Keratinocyte (primary cell): ENCODE measurements at regions not wholly inside any gene's neighbourhood (a gene's known extent, or its start where the extent isn't known, plus 50 kb on each side); places are given as distances from the start of the nearest gene placed in this dataset.

Experiments used
- EZH2 ChIP-seq: IDR thresholded peaks from one replicate; pipeline ENCODE4 v1.6.1; 2012; ENCODE audit warnings: inconsistent platforms, mild to moderate bottlenecking, low read length, moderate library complexity
- TF ChIP-seq, protein P1 (sequence below), 3 experiments: IDR thresholded peaks in 1 of 3; conservative IDR thresholded peaks in 1 of 3; optimal IDR thresholded peaks in 1 of 3; 2 replicates in 2 of 3; 3 replicates in 1 of 3; pipeline versions ENCODE3 to v1.5.1; 2011; ENCODE audit warnings: low read length in 3 of 3, mild to moderate bottlenecking in 3 of 3, moderate library complexity in 2 of 3, control low read depth in 1 of 3, inconsistent platforms in 1 of 3; ENCODE audit not compliant: insufficient read depth in 2 of 3; ENCODE audit errors: extremely low read depth in 1 of 3

DNA sequence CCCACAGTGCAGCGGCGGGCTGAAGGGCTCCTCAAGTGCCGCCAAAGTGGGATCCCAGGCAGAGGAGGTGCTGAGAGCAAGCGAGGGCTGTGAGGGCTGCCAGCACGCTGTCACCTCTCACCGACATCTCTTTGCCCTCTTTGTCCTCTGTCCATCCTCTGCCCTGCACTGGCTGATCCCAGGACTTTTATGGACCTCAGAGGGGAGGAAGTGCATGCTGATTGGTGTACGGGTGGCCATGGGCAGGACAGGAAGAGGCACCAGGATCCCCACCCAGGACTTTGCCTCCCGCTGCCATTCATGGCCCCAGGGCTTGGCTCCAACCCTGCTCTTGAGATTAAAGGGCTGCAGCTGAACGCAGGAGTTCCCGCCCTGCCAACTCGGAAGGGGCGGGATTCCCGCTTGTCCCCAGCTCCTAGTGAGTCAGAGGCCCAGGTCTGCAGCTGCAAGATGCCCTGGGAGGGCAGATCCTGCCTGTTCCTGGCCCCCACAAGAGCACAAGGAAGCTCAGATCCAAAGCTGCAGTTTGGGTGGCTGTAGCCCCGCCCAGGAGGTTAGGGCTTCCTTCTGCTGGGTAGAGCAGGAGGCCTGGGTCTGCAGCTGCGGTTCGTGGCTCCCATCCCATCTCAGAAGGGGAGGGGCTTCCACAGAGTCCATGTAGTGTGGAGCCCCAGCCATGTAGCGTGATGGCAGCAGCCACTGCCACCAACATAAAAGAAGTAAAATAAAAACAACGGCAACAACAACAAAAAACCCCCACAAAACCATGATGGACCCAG lies 1716.7 kb downstream of the SLITRK1 start:
- no peak for TF ChIP-seq EZH2
- TF ChIP-seq, protein P1, sequence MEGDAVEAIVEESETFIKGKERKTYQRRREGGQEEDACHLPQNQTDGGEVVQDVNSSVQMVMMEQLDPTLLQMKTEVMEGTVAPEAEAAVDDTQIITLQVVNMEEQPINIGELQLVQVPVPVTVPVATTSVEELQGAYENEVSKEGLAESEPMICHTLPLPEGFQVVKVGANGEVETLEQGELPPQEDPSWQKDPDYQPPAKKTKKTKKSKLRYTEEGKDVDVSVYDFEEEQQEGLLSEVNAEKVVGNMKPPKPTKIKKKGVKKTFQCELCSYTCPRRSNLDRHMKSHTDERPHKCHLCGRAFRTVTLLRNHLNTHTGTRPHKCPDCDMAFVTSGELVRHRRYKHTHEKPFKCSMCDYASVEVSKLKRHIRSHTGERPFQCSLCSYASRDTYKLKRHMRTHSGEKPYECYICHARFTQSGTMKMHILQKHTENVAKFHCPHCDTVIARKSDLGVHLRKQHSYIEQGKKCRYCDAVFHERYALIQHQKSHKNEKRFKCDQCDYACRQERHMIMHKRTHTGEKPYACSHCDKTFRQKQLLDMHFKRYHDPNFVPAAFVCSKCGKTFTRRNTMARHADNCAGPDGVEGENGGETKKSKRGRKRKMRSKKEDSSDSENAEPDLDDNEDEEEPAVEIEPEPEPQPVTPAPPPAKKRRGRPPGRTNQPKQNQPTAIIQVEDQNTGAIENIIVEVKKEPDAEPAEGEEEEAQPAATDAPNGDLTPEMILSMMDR (optimal IDR thresholded peaks at IDR 0.05 in 1 of 3, IDR thresholded peaks at IDR 0.05 in 1 of 3, conservative IDR thresholded peaks at IDR 0.05 in 1 of 3; ENCODE audit: extremely low read depth in 1 of 3, insufficient read depth in 2 of 3, low read length in 3 of 3): no peak
